Suprapubic skin (tissue), 4 donors: ENCODE measurements at regions not wholly inside any gene's neighbourhood (a gene's known extent, or its start where the extent isn't known, plus 50 kb on each side); places are given as distances from the start of the nearest gene placed in this dataset.

Source experiments
- POLR2A ChIP-seq, 2 donors: fragments of 450-650 bp; IDR thresholded peaks; one replicate each; pipeline ENCODE4 v1.6.1; 2017; ENCODE audit warnings: antibody characterized with exemption in 2 of 2, mild to moderate bottlenecking in 2 of 2, moderate library complexity in 2 of 2
- POLR2AphosphoS5 ChIP-seq, 3 donors: sonication (generic); formaldehyde crosslinking; IDR thresholded peaks; one replicate each; pipeline ENCODE4 v1.6.1; 2017; ENCODE audit warnings: antibody characterized with exemption in 3 of 3
- TF ChIP-seq, protein P1 (sequence below), 2 donors: fragments of 200-600 bp in 1 of 2; fragments of 450-650 bp in 1 of 2; sonication (generic) in 1 of 2; IDR thresholded peaks; one replicate each; pipeline ENCODE4 v1.5.1; 2016 to 2019; ENCODE audit warnings: antibody characterized with exemption in 2 of 2, mild to moderate bottlenecking in 1 of 2, moderate library complexity in 1 of 2

DNA sequence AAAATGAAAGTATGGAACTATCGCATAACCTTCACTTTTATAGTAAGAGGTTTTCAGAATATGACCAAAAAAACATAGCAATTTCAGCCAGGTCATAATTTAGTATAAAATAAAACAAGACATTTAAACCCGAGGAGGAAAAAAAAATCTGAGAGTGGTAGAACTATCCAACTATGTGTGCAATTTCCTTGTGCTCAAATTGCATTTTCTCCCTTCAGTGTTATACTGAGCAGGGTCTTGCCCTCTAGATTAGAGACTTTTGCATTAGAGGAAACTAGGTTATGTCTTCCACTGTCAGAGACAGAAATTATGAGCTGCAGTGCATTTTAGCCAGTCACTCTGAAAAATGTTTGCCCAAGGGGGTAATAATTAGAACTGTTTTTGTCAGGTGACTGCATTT is 330.6 kb downstream of the NR2F1-AS1 start:
- TF ChIP-seq, protein P1, sequence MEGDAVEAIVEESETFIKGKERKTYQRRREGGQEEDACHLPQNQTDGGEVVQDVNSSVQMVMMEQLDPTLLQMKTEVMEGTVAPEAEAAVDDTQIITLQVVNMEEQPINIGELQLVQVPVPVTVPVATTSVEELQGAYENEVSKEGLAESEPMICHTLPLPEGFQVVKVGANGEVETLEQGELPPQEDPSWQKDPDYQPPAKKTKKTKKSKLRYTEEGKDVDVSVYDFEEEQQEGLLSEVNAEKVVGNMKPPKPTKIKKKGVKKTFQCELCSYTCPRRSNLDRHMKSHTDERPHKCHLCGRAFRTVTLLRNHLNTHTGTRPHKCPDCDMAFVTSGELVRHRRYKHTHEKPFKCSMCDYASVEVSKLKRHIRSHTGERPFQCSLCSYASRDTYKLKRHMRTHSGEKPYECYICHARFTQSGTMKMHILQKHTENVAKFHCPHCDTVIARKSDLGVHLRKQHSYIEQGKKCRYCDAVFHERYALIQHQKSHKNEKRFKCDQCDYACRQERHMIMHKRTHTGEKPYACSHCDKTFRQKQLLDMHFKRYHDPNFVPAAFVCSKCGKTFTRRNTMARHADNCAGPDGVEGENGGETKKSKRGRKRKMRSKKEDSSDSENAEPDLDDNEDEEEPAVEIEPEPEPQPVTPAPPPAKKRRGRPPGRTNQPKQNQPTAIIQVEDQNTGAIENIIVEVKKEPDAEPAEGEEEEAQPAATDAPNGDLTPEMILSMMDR (IDR thresholded peaks at IDR 0.05): no peak
- TF ChIP-seq POLR2A (IDR thresholded peaks at IDR 0.05): no peak
- no peak for TF ChIP-seq POLR2AphosphoS5 (IDR thresholded peaks at IDR 0.05)
